Right lobe of liver (tissue), 4 donors: ENCODE measurements at regions not wholly inside any gene's neighbourhood (a gene's known extent, or its start where the extent isn't known, plus 50 kb on each side); places are given as distances from the start of the nearest gene placed in this dataset.

Experiments used
- CTCF ChIP-seq, 4 donors: fragments of 200-600 bp in 3 of 4; fragments of 450-650 bp in 1 of 4; IDR thresholded peaks; one replicate each; pipeline versions ENCODE4 v1.5.1 to v1.8.0; 2016 to 2022; ENCODE audit warnings: antibody characterized with exemption in 4 of 4, mild to moderate bottlenecking in 2 of 4
- POLR2A ChIP-seq: fragments of 450-650 bp; IDR thresholded peaks from one replicate; pipeline ENCODE4 v1.6.1; 2017; ENCODE audit warnings: antibody characterized with exemption, mild to moderate bottlenecking
- donor health status: DM: no; HTN: no; CAD: no.
- donor health status: DM: no; HTN: no; CAD: no.
- donor health status: DM: no; HTN: yes; CAD: no.

GRCh38 chr12:111203969-111204368 lies 164.9 kb downstream of the PHETA1 start:
- TF ChIP-seq CTCF (IDR thresholded peaks at IDR 0.05) (no peak), POLR2A (no peak)
